GM12891 (cell line): ENCODE measurements at regions not wholly inside any gene's neighbourhood (a gene's known extent, or its start where the extent isn't known, plus 50 kb on each side); places are given as distances from the start of the nearest gene placed in this dataset.

ENCODE experiments used
- POLR2A ChIP-seq: IDR thresholded peaks from 2 replicates; pipeline ENCODE4 v1.6.1; 2011; ENCODE audit warnings: low read depth, low read length, control low read depth
- POLR2AphosphoS5 ChIP-seq: IDR thresholded peaks from 2 replicates; pipeline ENCODE4 v1.6.1; 2011; ENCODE audit warnings: low read depth, low read length, control low read depth
- POU2F2 ChIP-seq: IDR thresholded peaks from 2 replicates; pipeline ENCODE4 v1.6.1; 2011; ENCODE audit warnings: low read depth, mild to moderate bottlenecking, control low read depth, low read length, moderate library complexity
- TAF1 ChIP-seq: IDR thresholded peaks from 2 replicates; pipeline ENCODE4 v1.6.1; 2011; ENCODE audit warnings: low read depth, low read length, control low read depth

DNA sequence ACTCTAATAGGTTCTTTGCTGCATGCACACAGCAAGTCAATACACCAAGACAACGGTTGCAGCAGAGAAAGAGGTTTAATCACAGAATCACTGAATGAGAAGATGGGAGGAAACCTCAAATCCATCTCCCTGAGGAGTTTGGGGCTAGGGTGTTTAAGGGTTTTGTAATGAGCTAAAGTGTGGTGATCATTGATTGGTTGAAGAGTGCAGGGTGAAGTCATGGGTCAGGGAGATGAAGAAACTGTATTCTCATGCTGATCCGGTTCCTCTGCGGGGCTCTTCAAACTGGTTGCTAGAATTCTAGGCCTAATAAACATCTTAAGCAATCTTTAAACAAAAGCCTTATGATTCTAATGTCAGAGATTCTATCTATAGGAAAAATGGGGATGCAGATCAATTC, 432.5 kb upstream of the FAM47C start:
- TF ChIP-seq POLR2AphosphoS5 (no peak), POU2F2 (no peak), POLR2A (no peak), TAF1 (no peak)
